HG03159 (cell line): ENCODE measurements at regions not wholly inside any gene's neighbourhood (a gene's known extent, or its start where the extent isn't known, plus 50 kb on each side); places are given as distances from the start of the nearest gene placed in this dataset.

Experiments
- ATAC-seq: cut with Tn5 transposase; IDR thresholded peaks from one replicate; pipeline ENCODE4 v1.9.1; 2021; ENCODE audit warnings: mild to moderate bottlenecking, moderate library complexity; ENCODE audit not compliant: unreplicated experiment

DNA sequence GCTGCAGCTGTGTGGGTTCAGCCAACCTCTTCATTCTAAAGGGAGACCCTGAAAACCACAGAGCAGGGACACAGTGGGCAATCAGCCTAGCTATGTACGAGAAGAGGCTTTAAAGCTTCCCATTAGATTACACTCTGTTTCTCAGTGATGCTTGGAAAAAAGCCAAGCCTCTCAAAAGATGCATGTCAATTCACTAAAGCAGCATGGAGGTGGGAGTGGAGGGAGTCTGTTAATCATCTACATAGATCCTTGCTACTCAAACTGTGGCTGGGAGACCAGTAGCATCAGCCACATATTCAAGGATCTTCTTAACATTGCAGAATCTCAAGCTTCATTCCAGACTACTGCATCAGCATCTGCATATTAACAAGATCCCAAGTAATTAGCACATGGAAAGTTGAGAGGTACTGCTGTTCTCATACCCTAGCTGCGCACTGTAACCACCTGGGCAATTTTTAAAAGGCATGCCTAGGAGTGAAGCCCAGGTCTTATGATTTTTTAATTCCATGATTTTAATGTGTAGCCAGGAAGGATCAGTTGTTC, 305.9 kb downstream of the PMP22 start:
- ATAC-seq, result no peak

DNA sequence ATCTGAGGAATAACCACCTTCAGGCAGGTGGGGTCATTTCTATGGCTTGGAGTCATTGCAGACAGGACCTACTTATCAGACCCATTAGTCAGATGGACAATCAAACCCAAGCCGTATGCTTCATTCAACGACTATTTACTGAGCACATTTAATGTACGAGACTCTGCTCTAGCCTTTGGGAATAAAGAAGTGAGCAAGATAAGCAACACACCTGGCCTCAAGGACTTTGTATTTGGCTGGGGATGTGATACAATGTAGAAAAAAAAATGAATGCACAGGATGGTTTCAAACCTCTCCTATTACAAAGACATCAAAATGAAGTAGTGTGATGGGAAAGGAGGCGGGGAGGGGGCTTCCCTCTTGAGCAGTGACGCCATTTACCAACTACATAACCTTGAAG, 311.7 kb downstream of the PMP22 start:
- no peak for ATAC-seq

DNA sequence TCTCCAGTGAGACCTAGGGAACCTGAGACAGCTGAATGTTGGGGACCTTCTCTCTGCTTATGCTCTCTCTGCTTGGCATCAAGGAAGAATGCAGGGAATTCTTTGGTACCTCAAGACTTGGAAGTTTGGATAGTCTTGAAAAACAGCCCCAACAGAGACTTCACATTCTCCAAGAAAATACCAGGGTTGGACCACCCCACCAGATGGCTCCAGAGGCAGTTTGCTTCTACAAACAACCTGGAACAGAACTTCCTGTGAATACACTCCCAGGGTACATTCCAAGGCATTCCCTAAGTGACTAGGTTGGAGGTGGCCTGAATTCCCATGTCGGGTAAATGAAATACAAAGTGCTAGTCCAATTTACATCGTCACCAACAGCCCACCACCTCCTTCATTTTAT, 314.4 kb downstream of the PMP22 start:
- ATAC-seq, result no peak

DNA sequence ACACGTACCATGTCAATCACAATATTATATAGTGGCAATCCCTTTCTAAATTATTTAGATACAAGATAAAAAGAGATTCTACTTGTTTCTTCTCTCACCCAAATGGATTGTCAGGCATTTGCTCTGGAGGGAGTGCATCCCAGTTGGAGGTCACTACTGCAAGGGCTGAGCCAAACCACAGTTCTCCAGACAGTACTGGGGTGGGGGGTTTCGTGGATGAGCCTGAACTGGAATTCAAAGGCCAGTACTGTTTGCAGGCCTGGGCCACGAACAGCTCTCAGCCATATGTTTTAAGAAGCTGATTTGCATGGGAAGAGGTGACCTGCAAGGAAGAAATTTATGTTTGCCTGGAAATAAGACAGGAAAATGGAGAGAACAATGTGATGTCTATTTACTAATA, 314.9 kb downstream of the PMP22 start:
- no peak for ATAC-seq

DNA sequence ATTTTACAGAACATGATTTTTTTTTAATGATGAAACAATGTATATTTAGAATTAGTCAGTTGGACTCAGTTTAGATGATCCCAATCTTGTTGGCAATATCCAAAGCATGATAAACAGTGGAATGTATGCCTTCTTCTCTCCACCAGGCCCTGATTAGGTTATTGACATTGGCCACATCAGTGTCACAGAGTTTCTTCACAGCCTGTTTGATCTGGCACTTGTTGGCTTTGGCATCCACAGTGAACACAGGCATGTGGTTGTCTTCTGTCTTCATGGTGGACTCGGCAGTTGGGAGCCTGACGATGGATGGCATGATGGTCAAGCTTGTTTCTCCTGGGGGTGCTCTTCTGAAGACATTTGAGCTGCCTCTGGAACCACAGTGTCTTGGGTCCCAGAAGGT, 317.5 kb downstream of the PMP22 start:
- no peak for ATAC-seq

DNA sequence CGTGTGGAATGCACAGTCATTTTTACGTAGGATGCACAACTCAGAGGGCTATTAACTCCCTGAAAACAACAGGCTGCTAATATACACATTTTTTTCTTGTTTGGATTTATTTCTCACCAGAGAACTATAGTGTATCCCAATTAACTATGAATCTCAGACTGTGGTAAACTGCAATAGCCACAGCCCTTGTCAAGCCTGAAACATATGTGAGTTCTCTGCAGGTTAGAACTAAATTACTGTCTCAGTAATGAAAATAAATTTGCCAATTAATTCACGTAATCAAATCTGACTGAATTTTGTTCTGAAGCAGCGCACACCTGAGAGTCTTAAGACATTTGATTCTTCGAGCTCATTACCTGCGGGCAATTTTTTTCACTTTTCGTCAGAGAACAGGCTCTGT, 318.6 kb downstream of the PMP22 start:
- no peak for ATAC-seq

DNA sequence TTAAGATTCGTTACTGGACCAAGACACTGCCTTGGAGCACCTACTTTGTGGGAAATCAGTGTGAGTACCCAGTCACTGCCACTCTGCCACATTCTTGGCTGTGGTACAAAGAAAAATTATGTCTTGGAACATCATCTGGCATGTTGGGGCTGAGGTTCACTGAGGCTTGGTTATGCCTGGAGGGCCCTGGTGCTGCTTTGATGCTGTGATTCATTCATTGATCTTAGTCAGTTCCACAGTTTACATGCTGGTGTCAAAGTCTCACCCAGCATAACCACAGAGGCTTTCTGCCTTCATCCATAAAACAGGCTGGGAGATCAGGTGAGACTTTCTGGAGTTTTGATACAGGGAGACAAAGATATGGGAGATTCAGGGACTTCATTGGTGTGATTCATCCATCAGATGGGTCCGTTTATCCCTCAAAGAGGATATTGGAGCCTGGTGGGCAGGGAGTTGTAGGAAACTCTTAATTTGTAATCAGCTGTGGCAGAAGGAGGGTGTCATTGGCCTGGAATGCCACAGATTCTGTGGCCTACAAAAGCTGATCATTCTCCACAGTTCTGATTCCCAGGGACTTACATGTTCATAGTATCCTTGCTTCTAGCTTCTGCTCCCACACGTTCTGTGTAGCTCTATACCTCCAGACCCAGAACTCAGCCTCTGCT, 322.5 kb downstream of the PMP22 start:
- no peak for ATAC-seq

DNA sequence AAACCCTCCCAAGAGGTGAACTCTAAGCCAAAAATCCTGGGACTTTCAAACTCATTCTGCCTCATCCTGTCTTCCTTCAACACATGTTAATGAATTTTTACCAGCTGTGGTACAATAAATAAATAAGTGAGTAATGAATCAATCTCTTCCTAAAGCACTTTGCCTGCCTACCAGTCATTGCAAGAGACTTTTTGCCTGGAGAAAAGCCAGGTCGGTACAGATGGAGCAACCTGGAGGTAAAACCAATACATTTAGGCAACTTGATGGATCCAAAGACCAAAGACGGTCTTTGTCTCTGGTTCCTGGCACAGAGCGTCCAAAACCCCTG, 324.2 kb downstream of the PMP22 start:
- no peak for ATAC-seq

DNA sequence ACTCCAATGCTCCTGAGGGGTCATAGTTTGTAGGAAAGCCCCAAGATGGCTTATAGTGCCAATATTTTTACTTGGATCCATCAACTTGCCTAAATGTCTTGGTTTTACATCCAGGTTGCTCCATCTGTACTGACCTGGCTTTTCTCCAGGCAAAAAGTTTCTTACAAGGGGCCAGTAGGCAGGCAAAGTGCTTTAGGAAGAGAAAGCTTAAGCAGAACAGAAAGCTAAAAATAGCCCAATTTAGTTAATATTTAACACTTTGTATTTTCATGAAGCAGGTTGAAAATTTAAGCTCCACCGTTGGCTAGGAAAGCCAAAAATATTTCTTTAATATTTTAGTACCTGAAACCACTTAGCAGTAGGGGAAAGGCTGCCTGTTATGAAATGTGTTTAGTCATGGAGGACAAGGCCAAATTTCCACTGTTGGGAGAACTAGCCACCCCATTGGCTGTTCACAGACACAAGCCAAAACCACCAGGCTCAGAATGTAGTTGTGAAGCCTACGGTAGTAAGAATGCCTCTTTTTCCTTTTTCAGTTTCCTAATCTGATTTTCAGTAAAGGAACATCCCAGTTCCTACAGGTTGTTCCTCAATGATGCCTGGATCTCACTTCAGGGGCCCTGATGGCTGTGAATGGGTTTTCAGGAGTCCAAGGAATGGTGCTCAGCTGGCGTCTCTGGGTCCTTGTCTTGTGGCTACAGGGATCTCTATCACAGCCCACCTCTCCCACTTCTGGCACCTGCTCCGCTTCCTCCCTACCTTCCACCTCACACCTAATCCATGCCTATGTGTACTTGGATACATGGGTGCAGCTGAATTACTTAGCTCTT, 324.8 kb downstream of the PMP22 start:
- no peak for ATAC-seq

DNA sequence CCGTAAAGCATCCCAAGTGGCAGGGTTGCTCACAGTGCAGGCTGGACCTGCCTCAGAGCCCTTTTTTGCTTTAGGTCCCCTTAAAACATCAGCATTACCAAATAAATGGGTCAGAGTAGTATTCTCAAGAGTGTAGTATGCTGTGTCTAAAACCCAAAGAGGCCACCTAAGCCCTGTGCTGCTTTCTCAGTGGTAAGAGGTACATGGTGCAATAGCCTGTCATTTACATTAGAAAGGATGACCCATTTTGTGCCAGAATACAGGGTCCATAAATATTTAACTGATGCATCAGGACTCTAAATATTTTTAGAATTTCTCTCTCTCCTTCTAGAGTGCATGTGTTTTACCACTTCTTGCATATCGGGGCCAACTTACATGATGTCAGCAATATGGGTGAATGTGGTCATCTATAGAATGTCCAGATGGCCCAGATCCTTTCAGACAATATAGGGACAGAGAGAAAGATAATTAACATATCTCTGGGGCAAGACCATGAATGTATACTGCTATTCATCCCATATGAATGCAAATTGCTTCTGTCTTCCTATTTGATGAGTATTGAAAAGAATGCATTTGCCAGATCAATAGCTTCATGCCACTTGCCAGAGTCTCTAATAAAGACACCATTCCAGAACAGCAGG, 329.2 kb downstream of the PMP22 start:
- ATAC-seq, result no peak

DNA sequence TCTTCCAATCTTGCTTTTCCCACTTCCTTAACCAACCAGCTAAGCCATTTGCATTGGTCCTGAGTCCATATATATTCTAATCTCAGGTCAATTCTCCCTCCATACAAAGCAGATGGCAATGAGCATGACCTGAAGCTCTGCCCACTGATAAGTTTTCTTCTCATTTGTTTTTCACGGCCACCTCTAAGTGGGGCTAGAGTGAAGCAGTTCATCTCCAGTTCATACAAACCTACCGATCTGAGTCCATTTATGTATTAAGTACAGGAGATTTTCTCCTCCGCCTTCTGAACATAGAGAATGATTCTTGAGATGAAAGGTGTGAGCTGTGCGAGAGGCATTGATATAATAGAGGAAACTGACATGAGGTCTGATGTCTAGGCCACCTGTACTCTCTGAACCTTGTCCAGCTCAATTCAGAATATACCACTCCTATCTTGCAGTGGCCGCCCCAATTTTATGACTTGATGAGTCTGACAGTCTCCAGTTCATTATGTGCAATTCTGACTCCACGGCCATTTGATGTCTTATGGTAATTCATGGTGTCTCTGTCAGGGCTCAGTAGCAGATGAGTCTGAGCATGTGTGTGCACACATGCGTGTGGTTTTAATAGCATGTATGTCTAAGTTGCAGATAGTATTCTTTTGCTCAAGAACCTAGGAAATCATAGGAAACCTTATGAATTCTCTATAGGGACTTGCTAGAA, 329.8 kb downstream of the PMP22 start:
- no peak for ATAC-seq

DNA sequence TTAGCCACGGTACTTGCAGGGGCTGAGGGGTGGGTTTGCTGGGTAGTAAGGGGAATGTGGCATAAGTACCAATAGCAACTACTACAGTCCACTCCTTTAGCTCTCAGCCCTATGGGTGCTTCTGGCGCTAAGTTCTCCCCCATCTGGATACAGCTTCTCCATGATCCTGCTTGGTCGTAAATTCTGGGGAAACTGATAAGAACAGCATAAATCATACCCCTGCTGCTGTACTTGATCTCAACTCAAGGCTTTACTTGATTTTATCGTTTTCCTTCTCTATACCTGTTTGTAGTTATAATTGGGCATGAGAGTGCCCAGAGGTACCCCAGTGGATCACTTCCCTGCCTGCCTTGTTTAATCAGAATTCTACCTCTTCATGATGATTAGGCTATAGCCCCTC, 331.4 kb downstream of the PMP22 start:
- ATAC-seq, result no peak

DNA sequence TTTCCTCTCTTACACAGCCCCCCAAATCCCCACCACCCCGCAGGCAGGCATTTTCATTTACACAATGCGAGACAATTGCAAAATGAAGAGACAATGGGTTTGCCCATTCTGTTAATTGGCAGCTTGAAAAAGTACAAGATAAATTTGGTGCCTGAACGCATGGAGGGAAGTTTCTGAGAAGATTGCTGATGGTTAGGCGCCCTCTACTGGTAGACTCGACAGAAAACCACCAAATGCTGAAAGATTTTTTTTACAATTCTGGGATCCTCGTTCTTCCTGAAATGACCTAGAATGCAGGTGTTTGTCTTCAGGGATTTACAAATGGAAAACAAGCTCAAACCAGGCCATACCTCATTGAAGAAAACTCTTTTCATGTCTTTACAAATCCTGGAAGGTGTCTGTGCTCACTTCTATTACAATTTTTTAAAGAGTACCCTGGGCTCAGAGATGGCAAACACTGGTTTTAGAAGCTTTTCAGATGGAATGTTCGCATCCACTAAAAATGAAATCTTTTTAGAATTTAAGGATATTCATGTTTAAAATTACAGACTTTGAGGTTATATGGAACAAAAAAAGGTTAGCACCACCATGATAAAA, 338.5 kb downstream of the PMP22 start:
- ATAC-seq, result no peak

DNA sequence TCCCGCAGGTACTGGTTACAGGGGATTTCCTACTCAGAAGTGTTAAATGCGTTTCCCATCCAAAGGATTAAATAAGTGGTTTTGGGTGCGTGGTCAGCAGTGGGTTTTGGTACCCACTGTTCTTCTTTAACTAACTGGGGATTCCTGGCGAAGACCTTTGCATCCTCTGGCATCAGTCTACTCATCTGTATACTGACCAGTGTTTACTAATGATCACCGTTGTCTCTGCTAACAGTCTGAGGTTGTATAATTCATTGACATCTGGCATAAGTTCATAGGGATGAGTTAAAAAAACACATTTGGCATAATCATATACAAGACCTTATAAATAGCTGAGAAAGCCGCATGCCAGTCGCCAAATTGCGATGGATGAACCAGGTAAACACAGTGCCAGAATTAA, 339.1 kb downstream of the PMP22 start:
- no peak for ATAC-seq

DNA sequence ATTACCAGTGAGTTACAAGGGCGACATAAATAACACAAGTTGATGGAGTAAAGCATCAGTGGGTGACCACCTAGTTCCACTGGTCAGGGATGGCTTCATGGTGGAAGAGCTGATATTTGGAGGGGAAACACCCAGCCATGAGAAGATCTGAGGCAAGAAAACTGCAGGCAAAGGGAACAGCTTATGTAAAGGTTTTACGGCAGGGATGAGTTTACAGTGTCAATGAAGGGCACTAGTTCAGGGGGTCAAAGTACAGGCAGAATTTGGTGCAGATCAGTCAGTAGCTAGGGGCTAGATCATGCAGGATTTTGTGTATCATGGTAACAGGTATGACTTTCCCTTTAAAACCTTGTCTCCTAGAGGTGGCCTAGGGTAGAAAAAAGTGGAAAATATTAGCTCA, 339.6 kb downstream of the PMP22 start:
- ATAC-seq, result no peak

DNA sequence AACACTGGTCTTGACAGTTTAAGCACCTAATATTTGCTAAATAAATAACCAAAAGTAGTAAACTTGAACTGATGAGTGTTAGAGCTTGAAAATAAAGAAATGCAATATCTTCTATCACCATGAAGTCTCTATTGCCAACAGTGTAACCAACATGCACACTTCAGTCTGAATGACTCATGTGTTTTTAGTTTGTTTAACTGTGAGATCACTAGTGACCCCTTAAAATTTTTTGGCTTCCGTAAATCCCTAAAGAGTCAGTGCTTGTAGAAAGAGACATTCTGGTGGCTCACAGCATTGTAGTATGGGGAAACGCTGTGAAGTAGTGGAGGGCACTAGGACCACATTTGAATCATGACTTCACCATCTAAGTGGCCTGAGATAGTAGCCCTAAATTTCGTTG, 341.1 kb downstream of the PMP22 start:
- ATAC-seq, result no peak

DNA sequence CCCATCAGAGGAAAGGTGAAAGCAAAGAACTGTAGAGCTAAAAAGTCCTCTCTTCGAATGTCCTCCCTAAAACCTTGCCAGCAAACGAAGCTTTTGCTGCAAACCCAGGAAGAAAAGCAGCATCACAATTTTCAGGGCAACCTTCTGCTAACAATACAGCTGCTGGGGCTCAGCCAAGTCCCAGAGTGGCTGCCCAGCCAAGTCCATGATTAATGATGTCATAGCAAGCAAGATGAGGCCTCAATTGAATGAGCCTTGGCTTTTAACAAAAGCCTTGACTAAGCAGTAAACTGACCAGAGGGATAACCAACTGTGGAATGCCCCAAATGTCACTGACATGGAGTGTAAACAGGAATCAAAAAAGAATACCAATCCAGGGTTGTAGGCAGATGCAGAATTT, 342.7 kb downstream of the PMP22 start:
- ATAC-seq, result no peak

DNA sequence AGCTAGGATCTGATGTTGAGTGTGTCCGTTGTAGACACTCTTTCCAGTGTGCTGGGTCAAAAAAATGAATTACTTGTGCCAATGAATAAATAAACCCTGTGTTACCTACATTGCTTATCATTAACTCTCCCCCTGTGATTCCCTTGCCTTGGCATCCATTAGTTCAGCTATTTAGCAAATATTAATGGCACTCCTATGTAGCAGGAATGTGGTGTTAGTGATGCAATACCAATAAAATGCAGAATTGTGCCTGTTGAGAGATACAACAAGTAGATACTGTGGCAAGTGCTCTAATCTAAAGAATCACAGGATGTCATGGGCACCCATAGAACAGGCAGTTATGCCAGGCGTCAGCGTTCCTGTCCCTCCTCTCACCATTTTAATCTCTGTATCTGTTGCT, 343.2 kb downstream of the PMP22 start:
- no peak for ATAC-seq

DNA sequence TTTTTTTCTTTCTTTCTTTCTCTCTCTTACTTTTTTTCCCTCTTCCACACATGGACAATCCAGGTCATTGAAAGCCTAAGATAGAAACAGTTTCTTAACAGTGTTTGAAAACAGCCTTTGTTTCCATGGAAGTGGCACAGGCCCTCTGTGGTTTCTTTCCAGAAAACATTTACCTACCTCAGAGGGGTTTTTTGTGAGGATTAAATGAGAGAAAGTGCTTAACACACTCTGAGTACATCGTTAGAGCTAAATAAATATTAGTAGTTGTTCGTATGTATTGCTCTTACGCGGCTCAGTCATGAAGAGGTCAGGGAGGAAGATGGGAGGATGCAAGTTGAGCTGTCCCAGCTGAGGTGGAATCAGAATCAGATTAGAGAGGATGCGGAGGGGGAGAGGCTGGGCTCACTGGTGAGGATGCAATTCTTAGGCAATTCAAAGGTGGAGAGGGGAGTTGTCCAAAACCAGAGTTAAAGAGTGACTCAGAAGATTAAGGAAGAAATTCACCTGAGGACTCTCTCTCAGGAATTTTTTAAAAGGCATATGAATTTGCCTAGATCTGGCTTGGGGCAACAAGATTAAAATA, 345.4 kb downstream of the PMP22 start:
- no peak for ATAC-seq

DNA sequence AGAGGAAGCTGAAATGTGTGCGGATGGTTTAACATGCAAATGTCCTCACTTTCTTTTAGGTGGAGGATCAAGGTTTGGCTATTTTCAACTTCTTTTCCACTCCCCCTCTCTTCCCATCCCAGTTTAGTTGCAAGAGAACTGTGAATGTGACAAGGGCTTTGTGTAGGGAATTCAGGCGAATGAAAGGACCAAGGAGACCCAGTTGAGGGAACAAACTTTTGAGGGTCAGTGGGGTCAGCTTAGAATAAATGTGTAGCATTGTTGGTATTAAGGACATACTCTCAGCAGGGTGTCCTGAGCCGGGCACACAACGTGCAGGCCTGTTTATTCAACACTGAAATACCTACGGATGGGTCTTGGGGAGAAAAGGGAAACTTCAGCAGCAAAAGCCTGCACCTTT, 346.0 kb downstream of the PMP22 start:
- ATAC-seq, result no peak

DNA sequence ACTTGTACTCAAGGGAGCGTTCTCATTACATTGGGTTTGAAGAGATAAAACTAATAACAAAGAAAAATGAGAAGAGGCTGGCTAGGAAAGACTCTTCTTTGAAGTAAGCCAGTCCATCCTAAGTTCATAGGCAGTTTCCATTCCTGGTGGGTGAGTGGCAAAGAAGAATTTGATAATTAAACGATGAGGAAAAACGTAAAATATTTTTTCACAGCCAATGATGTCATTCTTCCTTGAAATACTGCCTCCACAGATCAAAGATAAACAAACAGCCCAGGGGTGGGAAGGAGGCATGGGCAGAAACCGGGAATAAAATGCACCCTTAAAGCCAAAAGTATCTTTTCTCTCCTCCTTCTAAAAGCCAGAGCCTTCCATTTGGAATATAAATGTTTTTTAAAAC, 346.6 kb downstream of the PMP22 start:
- no peak for ATAC-seq
